IMR-90 (cell line): ENCODE measurements at regions not wholly inside any gene's neighbourhood (a gene's known extent, or its start where the extent isn't known, plus 50 kb on each side); places are given as distances from the start of the nearest gene placed in this dataset.

Experiments
- BHLHE40 ChIP-seq: fragments of 150-350 bp; IDR thresholded peaks from 2 replicates; pipeline ENCODE4 v1.6.1; 2016; ENCODE audit warnings: mild to moderate bottlenecking, low read depth, low read length
- CEBPB ChIP-seq: IDR thresholded peaks from 2 replicates; pipeline ENCODE4 v1.6.1; 2012; ENCODE audit warnings: low read depth, low read length, improper control_type of control experiment
- CTCF ChIP-seq: conservative IDR thresholded peaks from 2 replicates; pipeline ENCODE4 v1.5.1; 2012; ENCODE audit warnings: mild to moderate bottlenecking, low read depth, low read length, improper control_type of control experiment
- ELK1 ChIP-seq: fragments of 150-350 bp; IDR thresholded peaks from 2 replicates; pipeline ENCODE4 v1.6.1; 2016; ENCODE audit warnings: low read depth, mild to moderate bottlenecking, low read length, moderate library complexity, borderline replicate concordance
- MAZ ChIP-seq: IDR thresholded peaks from 2 replicates; pipeline ENCODE4 v1.6.1; 2012; ENCODE audit warnings: low read depth, mild to moderate bottlenecking, low read length, improper control_type of control experiment, moderate library complexity, borderline replicate concordance
- POLR2A ChIP-seq: IDR thresholded peaks from 2 replicates; pipeline ENCODE4 v1.6.1; 2012; ENCODE audit warnings: mild to moderate bottlenecking, low read depth, low read length
- RFX5 ChIP-seq: IDR thresholded peaks from 2 replicates; pipeline ENCODE4 v1.8.0; 2012; ENCODE audit warnings: low read depth, mild to moderate bottlenecking, low read length, moderate library complexity
- SMC3 ChIP-seq: fragments of 150-350 bp; IDR thresholded peaks from 2 replicates; pipeline ENCODE4 v1.6.1; 2016; ENCODE audit warnings: low read depth, mild to moderate bottlenecking, antibody characterized with exemption, low read length, moderate library complexity
- USF2 ChIP-seq: fragments of 150-350 bp; IDR thresholded peaks from 2 replicates; pipeline ENCODE4 v1.6.1; 2017; ENCODE audit warnings: mild to moderate bottlenecking, antibody characterized with exemption, low read length, low read depth

GRCh38 chr12:124125203-124125871 lies 152.3 kb downstream of the ZNF664 start:
- TF ChIP-seq CTCF, result no peak
- no peak for TF ChIP-seq POLR2A
- TF ChIP-seq BHLHE40, result no peak
- TF ChIP-seq USF2, result no peak
- TF ChIP-seq RFX5, result no peak
- no peak for TF ChIP-seq ELK1
- no peak for TF ChIP-seq SMC3
- no peak for TF ChIP-seq CEBPB
- TF ChIP-seq MAZ, result no peak
